GM19351 (cell line): ENCODE measurements at regions not wholly inside any gene's neighbourhood (a gene's known extent, or its start where the extent isn't known, plus 50 kb on each side); places are given as distances from the start of the nearest gene placed in this dataset.
"Not testable (repeated sequence)": the region's sequence is repeated elsewhere in the genome, so short reads cannot be mapped to it uniquely, and the experiment has no call there.

Experiments used
- ATAC-seq: cut with Tn5 transposase; IDR thresholded peaks from one replicate; pipeline ENCODE4 v1.9.1; 2021; ENCODE audit warnings: mild to moderate bottlenecking, moderate library complexity; ENCODE audit not compliant: unreplicated experiment

GRCh38 chr7:125065546-125065945 lies 135.9 kb upstream of the POT1 start:
- ATAC-seq = no peak

- no peak for ATAC-seq
These were observed 135.4 kb upstream of the POT1 start for GRCh38 chr7:125065001-125065400.

GRCh38 chr7:125061776-125062397 lies 132.3 kb upstream of the POT1 start:
- ATAC-seq = peak; percentile 89

GRCh38 chr7:125061083-125061745 lies 131.6 kb upstream of the POT1 start:
- not testable (repeated sequence) for ATAC-seq

GRCh38 chr7:125059861-125060456 lies 130.3 kb upstream of the POT1 start:
- ATAC-seq = no peak

- ATAC-seq = no peak
These were observed 128.3 kb upstream of the POT1 start for GRCh38 chr7:125057963-125058362.

- no peak for ATAC-seq
These were observed 125.8 kb upstream of the POT1 start for GRCh38 chr7:125055376-125055775.

GRCh38 chr7:125046767-125047166 lies 117.1 kb upstream of the POT1 start:
- no peak for ATAC-seq

GRCh38 chr7:125033506-125033905 lies 103.9 kb upstream of the POT1 start:
- no peak for ATAC-seq

- no peak for ATAC-seq
These were observed 103.3 kb upstream of the POT1 start for GRCh38 chr7:125032943-125033342.

- no peak for ATAC-seq
These were observed 101.2 kb upstream of the POT1 start for GRCh38 chr7:125030756-125031387.

GRCh38 chr7:125025620-125026019 lies 96.0 kb upstream of the POT1 start:
- no peak for ATAC-seq

- ATAC-seq = no peak
These were observed 91.2 kb upstream of the POT1 start for GRCh38 chr7:125020801-125021200.

- ATAC-seq = no peak
These were observed 80.9 kb upstream of the POT1 start for GRCh38 chr7:125010540-125010939.

GRCh38 chr7:124996778-124997177 lies 67.2 kb upstream of the POT1 start:
- peak; percentile 82 for ATAC-seq

- ATAC-seq = no peak
These were observed 63.4 kb upstream of the POT1 start for GRCh38 chr7:124992851-124993562.

- ATAC-seq = no peak
These were observed 60.3 kb upstream of the POT1 start for GRCh38 chr7:124989911-124990310.
